GM18502 (cell line): ENCODE measurements at regions not wholly inside any gene's neighbourhood (a gene's known extent, or its start where the extent isn't known, plus 50 kb on each side); places are given as distances from the start of the nearest gene placed in this dataset.

Experiments used
- ATAC-seq: cut with Tn5 transposase; IDR thresholded peaks from one replicate; pipeline ENCODE4 v1.9.1; 2021; ENCODE audit warnings: mild to moderate bottlenecking; ENCODE audit not compliant: unreplicated experiment, poor library complexity

GRCh38 chr2:234313558-234313957 lies 183.3 kb downstream of the ARL4C start:
- no peak for ATAC-seq

GRCh38 chr2:234310166-234310565 lies 186.7 kb downstream of the ARL4C start:
- no peak for ATAC-seq

GRCh38 chr2:234309431-234309830 lies 187.4 kb downstream of the ARL4C start:
- no peak for ATAC-seq

- peak; percentile 92 for ATAC-seq
Measured at GRCh38 chr2:234308813-234309195, 188.1 kb downstream of the ARL4C start.

- no peak for ATAC-seq
Measured at GRCh38 chr2:234308073-234308812, 188.6 kb downstream of the ARL4C start.

GRCh38 chr2:234307322-234307961 lies 189.4 kb downstream of the ARL4C start:
- no peak for ATAC-seq

GRCh38 chr2:234306426-234307173 lies 190.3 kb downstream of the ARL4C start:
- ATAC-seq = no peak

GRCh38 chr2:234305846-234306245 lies 191.0 kb downstream of the ARL4C start:
- ATAC-seq = no peak

- no peak for ATAC-seq
Measured at GRCh38 chr2:234304950-234305349, 191.9 kb downstream of the ARL4C start.

- no peak for ATAC-seq
Measured at GRCh38 chr2:234302664-234302991, 194.3 kb downstream of the ARL4C start.

GRCh38 chr2:234300932-234301823 lies 195.7 kb downstream of the ARL4C start:
- no peak for ATAC-seq

GRCh38 chr2:234300391-234300925 lies 196.4 kb downstream of the ARL4C start:
- no peak for ATAC-seq

GRCh38 chr2:234298918-234299317 lies 198.0 kb downstream of the ARL4C start:
- no peak for ATAC-seq

- no peak for ATAC-seq
Measured at GRCh38 chr2:234296991-234297390, 199.9 kb downstream of the ARL4C start.

- no peak for ATAC-seq
Measured at GRCh38 chr2:234293973-234294372, 202.9 kb downstream of the ARL4C start.

GRCh38 chr2:234292962-234293243 lies 204.0 kb downstream of the ARL4C start:
- no peak for ATAC-seq

GRCh38 chr2:234292205-234292961 lies 204.5 kb downstream of the ARL4C start:
- peak; percentile 72 for ATAC-seq

GRCh38 chr2:234291765-234292204 lies 205.1 kb downstream of the ARL4C start:
- peak; percentile 21 for ATAC-seq

- ATAC-seq = peak; percentile 68
Measured at GRCh38 chr2:234290671-234291070, 206.2 kb downstream of the ARL4C start.
